HG03064 (cell line): ENCODE measurements at regions not wholly inside any gene's neighbourhood (a gene's known extent, or its start where the extent isn't known, plus 50 kb on each side); places are given as distances from the start of the nearest gene placed in this dataset.
"Not testable (repeated sequence)": the region's sequence is repeated elsewhere in the genome, so short reads cannot be mapped to it uniquely, and the experiment has no call there.

ENCODE experiments used
- ATAC-seq: cut with Tn5 transposase; IDR thresholded peaks from one replicate; pipeline ENCODE4 v1.9.1; 2021; ENCODE audit warnings: low read depth; ENCODE audit not compliant: unreplicated experiment

DNA sequence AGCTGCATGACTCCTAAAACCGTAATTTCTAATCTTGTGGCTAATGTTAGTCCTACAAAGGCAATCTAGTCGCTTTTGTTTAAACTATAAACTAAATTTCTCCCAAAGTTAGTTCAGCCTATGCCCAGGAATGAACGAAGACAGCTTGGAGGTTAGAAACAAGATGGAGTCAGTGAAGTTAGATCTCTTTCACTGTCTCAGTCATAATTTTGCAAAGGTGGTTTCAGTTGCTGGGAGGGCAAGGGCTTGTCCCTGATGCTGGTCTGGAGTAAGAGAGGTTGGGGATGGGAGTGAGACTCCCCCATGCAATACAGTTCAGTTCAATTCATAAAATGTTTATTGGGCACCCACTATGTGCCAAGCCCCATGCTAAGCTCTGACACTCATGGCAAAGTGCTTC, 362.1 kb downstream of the TYW1 start:
- not testable (repeated sequence) for ATAC-seq

DNA sequence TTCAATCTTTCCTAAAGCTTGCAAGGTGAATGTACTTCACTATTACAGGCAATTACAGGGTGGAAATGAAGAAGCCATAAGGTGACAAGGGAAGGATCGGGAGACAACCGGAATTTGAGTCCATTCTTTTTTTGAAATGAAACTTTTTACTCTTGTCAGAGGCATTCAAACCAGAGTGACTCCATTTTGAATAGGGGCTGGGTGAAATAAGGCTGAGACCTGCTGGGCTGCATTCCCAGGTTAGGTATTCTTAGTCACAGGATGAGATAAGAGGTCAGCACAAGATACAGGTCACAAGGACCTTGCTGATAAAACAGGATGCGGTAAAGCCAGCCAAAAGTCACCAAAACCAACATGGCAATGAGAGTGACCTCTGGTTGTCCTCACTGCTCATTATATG, 363.3 kb downstream of the TYW1 start:
- ATAC-seq, result no peak

DNA sequence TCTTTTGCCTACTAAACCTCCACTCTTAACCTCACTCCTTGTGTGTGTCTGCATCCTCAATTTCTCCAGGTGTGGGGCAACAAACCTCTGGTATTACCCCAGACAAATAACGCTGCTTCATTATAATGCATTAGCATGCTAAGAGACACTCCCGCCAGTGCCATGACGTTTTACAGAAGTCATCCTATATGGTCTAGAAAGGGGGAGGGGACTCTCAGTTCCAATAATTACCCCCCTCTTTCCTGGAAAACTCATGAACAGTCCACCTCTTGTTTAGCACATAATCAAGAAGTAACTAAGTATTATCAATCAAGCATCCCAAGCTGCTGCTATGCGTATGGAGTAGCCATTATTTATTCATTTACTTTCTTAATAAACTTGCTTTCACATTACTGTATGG, 364.5 kb downstream of the TYW1 start:
- no peak for ATAC-seq

DNA sequence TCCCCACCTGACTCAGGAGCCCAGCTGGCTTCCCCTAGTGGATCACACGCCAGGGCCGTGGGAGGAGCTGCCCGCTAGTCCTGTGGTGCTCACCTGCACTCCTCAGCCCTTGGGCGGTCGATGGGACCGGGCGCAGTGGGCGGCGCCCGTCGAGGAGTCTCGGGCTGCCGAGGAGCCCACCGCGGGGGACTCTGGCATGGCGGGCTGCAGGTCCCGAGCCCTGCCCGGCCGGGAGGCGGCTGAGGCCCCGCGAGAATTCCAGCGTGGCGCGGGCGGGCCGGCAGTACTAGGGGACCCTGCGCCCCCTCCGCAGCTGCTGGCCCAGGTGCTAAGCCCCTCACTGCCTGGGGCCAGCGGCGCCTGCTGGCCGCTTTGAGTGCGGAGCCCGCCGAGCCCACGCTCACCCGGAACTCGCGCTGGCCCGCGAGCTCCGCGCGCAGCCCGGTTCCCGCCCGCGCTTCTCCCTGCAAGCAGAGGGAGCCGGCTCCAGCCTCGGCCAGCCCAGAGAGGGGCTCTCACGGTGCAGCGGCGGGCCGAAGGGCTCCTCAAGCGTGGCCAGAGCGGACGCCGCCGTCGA, 367.9 kb downstream of the TYW1 start:
- ATAC-seq, result no peak

DNA sequence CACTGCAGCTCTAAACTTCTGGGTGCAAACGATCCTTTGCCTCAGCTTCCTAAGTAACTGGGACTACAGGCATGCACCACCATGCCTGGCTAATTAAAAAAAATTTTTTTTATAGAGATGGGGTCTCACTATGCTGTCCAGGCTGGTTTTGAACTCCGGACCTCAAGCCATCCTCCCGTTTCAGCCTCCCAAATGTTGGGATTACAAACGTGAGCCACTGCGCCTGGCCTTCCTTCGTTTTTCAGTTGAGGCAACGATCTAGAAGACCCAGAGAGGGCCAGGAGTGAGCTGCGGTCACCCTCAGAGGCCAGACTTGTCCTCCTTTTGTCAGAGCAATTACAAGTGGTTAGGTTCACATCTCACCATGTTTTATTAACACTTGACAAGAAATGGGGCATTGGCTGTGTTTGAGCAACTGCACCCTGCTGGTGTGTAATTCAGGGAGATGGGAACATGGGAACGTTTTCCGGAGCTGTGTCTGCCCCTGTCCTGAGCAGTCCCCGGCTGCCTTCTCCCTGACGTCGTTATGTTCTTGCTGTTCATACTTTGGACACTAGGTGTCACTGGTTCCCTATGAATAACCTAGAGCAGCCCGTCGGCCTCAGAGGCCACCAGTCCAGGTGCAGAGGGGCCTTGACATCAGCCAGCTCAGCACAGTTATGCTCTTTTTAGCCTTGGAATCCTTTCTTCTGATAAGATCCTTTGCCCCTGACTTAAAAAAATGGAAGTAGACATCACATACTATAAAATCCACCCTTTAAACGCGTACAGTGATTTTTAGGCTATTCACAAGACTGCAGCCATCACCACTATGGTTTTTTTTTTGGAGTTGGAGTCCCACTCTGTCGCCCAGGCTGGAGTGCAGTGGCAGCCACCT, 375.0 kb downstream of the TYW1 start:
- ATAC-seq, result no peak

DNA sequence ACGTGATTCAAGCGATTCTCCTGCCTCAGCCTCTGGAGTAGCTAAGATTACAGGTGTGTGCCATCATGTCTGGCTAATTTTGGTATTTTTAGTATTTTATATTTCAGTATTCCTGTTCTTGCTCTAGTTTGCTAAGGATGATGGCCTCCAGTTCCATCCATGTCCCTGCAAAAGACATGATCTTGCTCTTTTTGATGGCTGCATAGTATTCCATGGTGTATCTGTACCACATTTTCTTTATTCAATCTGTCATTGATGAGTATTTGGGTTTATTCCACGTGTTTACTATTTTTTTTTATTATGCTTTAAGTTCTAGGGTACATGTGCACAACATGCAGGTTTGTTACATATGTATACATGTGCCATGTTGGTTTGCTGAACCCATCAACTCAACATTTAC, 376.8 kb downstream of the TYW1 start:
- not testable (repeated sequence) for ATAC-seq

DNA sequence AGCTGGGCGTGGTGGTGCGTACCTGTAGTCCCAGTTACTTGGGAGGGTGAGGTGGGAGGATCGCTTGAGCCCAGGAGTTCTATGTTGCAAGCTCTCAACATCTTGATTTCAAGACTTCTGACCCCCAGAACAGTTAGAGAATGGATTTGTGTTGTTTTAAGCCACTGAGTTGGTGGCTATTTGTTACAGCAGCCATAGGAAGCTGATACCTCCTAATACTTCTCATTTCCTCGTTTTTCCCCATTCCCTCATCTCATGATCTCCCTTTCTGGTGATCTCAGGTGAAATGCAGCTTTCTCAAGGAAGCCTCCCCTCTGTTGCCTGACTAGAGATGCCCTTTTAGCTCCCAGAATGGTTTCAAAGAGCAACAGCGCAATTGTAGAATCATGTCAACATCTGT, 378.8 kb downstream of the TYW1 start:
- ATAC-seq, result no peak

DNA sequence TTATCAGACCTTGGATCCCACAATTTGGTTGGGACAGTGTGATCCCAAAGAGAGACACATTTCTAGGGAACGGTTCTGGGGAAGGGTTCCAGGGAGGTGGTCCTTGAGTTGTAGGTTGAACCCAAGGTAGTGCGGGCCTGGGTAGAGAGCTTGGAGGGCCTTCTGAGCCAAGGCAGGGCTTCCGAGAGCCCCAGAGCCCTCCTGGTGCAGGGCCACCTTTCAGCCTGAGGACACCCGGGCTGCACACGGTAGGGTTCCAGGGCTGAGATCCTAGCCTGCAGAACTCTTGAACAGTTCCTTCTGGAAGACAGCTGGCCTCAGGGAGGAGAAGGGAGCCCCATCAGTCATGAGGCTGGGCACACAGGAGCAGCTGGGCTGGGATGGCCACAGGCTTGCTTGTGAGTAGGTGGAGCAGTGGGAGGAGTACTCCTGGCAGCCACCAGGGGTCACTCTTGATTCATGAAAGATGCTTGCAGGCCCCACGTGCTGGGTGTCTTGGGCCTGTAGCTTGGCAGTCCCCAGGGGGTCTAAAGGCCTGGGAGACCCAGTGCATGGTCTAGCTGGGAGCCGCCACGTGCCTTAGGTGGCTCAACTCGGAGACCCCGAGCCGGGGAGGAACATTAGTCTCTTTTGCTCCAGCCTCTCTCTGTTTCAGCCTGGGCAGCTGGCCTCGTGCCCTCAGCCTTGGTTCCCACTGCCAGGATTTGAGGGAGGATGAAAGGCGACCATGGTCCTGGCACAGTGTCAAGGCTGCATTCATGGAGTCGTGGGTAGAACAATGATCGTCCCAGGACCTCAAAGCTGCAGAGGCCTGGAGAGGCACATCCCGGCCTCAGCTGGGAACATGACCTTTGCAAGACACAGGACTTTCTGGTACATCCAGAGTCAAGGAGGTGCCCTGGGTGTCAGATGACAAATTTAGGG, 381.6 kb downstream of the TYW1 start:
- ATAC-seq, result no peak

DNA sequence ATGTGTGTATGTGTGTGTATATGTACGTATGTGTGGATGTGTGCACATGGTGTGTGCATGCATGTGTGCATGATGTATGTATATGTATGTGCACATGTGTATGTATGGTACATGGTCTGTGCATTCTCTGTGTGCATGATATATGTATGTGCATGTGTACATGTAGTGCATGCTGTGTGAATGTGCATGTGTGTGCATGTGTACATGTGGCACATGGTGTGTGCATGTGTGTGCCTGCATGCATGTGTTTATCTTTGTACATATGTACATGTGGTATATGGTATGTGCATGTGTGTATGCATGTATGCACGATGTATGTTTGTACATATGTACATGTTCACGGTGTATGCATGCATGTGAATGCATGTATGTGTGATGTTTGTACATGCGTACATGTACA, 383.7 kb downstream of the TYW1 start:
- no peak for ATAC-seq

DNA sequence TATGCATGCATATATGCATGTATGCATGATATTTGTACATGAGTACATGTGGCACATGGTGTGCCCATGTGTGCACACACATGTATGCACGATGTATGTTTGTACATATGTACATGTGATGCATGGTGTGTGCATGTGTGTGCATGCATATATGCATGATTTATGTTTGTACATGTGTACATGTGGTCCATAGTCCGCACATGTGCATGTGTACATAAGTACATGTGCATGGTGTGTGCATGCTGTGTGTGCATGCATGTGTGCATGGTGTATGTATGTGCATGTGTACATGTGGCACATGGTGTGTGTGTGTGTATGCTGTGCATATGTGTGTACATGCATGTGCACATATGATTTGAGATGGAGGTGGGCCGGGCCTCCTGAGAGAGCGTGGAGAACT, 384.2 kb downstream of the TYW1 start:
- ATAC-seq, result no peak

DNA sequence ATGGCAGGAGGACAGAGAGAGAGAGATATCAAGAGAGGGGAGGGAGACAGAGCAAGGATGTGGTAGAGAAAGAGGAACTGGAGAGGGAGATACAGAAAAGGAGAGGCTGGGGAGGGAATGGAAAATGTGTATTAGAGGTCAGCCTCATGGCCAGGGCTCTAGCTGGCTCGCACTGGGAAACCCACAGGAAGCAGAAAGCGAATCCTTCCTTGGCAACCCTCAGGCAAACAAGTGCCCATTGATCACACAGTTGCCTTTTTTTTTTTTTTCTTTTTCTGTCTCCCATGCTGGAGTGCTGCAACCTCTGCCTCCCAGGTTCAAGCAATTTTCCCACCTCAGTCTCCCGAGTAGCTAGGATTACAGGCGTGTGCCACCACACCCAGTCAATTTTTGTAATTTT, 391.2 kb downstream of the TYW1 start:
- ATAC-seq, result no peak

DNA sequence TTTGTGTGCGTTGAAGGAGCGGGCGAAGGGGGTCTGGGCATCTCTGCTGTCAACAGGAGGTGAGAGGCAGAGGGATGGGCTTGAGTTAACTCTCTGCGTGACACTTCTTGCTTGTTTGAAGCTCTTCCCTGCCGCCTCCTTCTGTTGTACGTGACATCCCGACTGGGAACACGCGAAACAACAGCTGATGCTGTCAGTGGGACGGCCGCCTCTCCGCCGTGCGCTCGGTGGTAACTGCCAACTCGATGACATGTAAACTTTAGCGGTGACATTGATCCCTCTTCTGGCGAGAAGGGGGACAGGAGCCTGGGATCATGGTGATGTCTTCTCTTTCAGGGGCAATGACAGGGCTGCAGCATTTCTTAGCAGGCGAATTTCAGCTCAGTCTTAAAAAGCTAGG, 394.5 kb downstream of the TYW1 start:
- ATAC-seq, result no peak

DNA sequence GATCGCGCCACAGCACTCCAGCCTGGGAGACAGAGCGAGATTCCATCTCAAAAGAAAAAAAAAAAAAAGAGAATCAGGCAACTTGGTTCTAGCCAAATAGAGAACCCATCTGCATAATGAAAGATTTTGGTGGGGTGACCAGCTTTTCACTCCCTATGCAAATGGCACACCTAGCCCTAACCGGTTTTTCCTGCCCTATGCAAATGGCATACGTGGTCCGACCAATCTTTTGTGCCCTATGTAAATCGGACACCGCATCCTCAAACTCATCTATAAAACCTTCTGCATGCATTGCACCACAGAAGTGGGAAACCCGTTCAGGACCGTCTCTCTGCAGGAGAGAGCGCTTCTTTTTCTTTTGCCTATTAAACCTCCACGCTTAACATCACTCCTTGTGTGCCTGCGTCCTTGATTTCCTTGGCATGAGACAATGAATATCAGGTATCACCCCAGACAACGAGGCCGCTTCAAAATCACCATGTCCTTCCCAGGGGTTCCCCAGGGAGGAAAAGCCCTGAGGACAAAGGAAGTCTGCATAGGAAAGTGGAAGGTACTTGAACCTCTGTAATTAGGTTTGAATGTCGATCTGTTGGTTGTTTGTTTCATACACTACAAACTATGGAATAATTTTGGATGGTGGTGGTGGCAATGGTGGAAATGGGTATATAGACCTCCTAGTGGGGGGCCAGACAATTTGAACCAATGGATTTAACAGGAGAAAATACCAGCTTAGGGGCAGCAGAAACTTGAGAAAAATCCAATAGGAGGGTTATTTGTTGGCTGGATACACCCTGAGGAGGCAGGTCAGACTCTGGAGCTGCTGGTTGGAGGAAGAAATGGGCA, 396.2 kb downstream of the TYW1 start:
- ATAC-seq, result no peak

DNA sequence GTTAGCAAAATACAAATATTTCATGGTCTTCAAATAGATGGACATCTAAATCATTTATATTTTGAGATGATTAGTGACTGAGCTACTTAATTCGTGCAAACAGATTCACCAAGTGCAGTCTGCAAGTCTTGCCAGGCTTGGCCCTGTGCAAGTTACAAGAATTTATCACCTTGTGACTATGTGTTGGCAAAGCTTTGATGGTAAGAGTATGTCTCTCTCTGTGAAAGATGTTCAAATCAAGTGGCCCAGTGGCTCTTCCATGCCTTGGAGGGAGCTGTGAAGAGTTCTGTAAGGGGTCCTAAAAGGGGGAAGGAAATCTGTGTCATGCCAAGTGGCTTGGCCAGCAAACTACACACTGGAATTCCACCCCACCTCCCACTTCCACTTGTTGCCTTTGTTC, 397.3 kb downstream of the TYW1 start:
- ATAC-seq, result no peak

DNA sequence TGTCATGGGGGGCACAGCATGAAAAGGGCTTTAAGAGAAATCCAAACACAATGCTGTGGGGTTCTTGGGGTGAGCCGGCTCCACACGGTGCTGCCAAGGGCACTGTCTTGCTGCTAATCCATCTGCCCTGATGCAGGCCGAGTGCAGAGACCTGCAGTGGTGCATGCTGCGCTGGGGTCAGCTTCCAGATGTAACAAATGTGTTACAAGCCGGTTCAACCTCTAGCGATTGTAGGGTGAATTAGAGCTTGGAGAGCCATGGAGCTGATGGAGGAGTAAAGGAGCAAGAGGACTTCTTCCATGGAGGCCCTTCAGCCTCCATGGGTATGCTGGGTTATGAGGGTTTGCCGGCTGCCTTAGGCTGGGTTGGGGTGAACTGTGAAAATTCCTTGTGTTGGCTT, 402.3 kb downstream of the TYW1 start:
- no peak for ATAC-seq

DNA sequence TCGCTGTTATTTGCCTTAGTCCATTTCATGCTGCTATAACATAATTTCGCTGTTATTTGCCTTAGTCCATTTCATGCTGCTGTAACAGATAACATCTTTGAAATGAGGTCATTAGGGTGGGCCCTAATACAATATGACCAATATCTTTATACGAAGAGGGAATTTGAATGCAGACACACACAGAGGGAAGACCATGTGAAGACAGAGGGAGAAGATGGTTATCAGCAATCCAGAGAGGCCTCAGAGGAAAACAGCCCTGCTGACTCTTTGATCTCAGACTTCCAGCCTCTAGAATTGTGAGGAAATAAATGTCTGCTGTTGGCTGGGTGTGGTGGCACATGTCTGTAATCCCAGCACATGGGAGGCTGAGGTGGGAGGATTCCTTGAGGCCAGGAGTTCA, 404.9 kb downstream of the TYW1 start:
- ATAC-seq, result no peak

DNA sequence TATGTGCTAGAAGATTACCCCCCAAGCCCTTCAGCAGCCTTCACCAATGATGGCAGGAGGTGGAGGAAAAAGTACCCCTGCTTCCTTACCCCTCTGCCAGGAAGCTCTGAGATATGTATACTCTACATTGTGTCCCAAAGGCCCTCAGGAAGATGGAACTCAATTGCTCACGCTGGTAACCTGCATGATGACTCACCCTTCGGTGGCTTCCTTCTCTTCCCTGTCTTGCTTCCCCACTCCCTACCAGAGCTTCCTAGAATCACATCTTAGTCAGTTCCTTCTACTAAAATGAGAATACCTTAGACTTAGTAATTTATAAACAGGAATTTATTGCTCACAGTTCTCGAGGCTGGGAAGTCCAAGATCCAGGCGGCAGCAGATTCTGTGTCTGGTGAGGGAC, 405.6 kb downstream of the TYW1 start:
- no peak for ATAC-seq

DNA sequence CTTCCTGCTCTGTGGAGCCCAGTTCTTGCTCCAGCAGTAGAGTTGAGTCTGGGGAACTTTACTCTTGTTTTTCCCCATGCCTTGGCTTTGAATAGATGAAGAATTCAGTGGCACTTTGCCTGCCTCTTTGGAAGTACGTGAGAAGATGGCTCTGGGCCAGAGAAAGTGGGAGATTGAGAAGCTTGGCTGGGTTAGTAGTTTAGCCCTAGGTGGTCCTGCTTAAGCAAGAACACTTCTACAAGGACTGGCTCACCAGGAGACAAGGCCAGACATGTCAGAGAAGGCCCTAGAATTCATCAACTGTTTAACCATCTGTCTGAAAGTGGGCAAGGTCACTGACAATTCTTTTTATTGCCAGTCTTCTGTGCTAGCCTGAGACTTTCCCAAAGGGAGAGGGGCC, 410.3 kb downstream of the TYW1 start:
- ATAC-seq, result no peak

DNA sequence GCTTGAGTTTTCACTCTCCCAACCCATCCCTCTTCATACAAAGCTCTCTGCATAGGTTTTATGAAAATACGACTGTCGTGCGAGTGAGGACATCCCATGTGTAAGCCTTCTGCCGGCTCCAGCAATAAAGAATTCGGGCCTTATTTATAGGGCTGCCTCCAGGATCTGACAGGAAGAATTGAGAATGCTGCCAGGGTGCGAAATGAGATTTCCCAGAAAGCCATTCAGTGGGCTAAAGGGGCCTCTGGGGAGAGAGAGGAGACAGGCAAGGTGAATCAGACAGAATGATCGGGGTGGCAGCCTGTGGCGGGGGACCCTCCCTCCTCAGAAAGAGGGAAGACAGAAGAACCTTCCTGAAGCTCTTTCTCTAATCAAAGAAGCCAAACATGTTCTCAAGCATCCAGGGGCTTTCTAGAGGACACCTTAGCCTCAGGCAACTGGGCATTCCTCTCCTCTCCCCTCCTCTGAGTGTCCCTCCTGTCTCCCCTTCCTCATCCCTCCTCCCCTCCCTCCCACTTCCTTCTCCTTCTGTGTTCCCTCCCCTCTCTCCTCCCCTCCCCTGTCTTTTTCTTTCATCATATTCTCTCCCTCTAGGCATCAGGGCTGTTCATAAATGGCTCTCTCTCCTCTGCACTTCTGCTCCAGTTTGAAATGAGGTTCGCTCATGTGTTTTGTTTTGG, 410.9 kb downstream of the TYW1 start:
- no peak for ATAC-seq

DNA sequence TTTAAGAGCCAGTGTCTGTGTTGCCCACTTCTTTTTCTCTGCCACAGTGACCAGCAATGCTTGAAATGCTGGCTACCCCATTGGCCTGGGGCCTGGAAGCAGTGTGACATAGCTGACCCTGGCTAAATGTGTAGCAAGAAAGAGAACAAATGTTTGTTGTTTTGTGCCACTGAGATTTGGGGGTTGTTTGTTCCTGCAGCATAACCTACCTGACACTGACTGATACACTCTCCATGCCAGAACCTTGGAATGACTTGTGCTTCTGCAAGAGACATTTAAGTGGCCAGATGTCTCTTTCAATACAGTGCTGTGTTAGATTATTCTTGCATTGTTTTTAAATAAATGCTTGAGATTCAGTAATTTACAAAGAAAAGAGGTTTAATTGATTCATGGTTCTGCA, 411.5 kb downstream of the TYW1 start:
- ATAC-seq, result no peak
